Adrenal gland (tissue), 9 donors: ENCODE measurements at regions not wholly inside any gene's neighbourhood (a gene's known extent, or its start where the extent isn't known, plus 50 kb on each side); places are given as distances from the start of the nearest gene placed in this dataset.

Experiments
- DNase-seq, 7 donors: peaks; one replicate each; pipeline ENCODE4 v3.0.0-alpha.2; 2019 to 2020
- H3K27ac ChIP-seq, 5 donors: fragments of 200-600 bp; sonication (generic) in 4 of 5; 1 replicate in 3 of 5; 2 replicates in 2 of 5; pipeline versions ENCODE4 v1.5.1 to v1.8.0; 2016 to 2020; ENCODE audit warnings: mild to moderate bottlenecking in 1 of 5
- H3K27me3 ChIP-seq: fragments of 200-600 bp; 2 replicates; pipeline ENCODE4 v1.8.0; 2021
- H3K36me3 ChIP-seq, 2 donors: fragments of 200-600 bp; replicated peaks in 1 of 2; 1 replicate in 1 of 2; 2 replicates in 1 of 2; pipeline versions ENCODE4 v1.5.1 to v1.8.0; 2018 to 2022
- H3K4me1 ChIP-seq, 2 donors: fragments of 200-600 bp; replicated peaks in 1 of 2; 1 replicate in 1 of 2; 2 replicates in 1 of 2; pipeline versions ENCODE4 v1.5.1 to v1.8.0; 2018 to 2021
- H3K4me3 ChIP-seq, 4 donors: fragments of 200-600 bp; sonication (generic) in 3 of 4; one replicate each; pipeline ENCODE4 v1.5.1; 2016 to 2018
- H3K9me3 ChIP-seq, 3 donors: fragments of 200-600 bp; sonication (generic) in 1 of 3; replicated peaks in 1 of 3; 1 replicate in 2 of 3; 2 replicates in 1 of 3; pipeline versions ENCODE4 v1.5.1 to v1.8.0; 2016 to 2021
- POLR2A ChIP-seq, 2 donors: fragments of 450-650 bp; IDR thresholded peaks; one replicate each; pipeline ENCODE4 v1.6.1; 2017; ENCODE audit warnings: antibody characterized with exemption in 2 of 2, mild to moderate bottlenecking in 2 of 2, moderate library complexity in 1 of 2
- WGBS, 4 donors: extraction: QIAGEN DNeasy Blood & Tissue Kit in 2 of 4; methylation state at CpG; one replicate each; pipeline versions ENCODE4 v1.1.5 to v1.1.7; 2013 to 2017; 5-methylcytosine and 5-hydroxymethylcytosine counted together
- intact Hi-C, 2 donors: fragments of 100-400 bp; cut with DNase I; formaldehyde crosslinking; loops; one replicate each; pipeline versions ENCODE4 v1.14.1 to v1.15.0; 2022 to 2023
- TF ChIP-seq, protein P1 (sequence below), 6 experiments: fragments of 450-650 bp in 4 of 6; fragments of 200-600 bp in 2 of 6; sonication (generic) in 1 of 6; IDR thresholded peaks; 1 replicate in 5 of 6; 2 replicates in 1 of 6; pipeline versions ENCODE4 v1.5.1 to v1.8.0; 2016 to 2021; ENCODE audit warnings: antibody characterized with exemption in 6 of 6, mild to moderate bottlenecking in 2 of 6, moderate library complexity in 1 of 6
- donor health status: healthy with polysubstance abuse.
- donor health status: Bipolar disorder and iron deficiency.
- donor health status: DM: yes; HTN: yes; CAD: no.
- donor health status: DM: no; HTN: no; CAD: no.
- donor health status: DM: no; HTN: no; CAD: no.

DNA sequence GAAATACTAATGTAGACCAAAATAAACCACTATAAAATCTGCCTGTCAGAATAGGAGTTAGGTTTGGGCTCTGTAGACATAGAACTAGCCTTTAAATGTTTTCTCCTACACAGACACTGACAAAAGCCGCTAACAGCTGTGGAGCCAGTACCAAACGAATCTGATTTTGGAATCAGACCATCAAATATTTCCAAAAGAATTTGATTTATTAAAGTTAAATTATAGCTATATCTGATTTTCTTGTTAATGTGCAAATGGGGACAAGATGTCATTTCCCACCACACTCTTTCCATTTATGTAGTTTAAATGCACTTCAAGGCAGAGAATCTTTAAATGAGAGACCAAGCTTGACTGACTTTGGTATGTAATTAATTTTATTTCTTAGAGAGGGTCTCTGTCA lies 343.4 kb upstream of the FIGN start:
- no peaks in the 10 kb centered on the region for H3K27me3 ChIP-seq
- intact Hi-C loops = no loop called here
- 50 to 66% (median 60%) methylated on average over 2 of the region's 2 CpGs for WGBS, 4 donors
- TF ChIP-seq POLR2A (IDR thresholded peaks at IDR 0.05) = no peak
- TF ChIP-seq, protein P1, sequence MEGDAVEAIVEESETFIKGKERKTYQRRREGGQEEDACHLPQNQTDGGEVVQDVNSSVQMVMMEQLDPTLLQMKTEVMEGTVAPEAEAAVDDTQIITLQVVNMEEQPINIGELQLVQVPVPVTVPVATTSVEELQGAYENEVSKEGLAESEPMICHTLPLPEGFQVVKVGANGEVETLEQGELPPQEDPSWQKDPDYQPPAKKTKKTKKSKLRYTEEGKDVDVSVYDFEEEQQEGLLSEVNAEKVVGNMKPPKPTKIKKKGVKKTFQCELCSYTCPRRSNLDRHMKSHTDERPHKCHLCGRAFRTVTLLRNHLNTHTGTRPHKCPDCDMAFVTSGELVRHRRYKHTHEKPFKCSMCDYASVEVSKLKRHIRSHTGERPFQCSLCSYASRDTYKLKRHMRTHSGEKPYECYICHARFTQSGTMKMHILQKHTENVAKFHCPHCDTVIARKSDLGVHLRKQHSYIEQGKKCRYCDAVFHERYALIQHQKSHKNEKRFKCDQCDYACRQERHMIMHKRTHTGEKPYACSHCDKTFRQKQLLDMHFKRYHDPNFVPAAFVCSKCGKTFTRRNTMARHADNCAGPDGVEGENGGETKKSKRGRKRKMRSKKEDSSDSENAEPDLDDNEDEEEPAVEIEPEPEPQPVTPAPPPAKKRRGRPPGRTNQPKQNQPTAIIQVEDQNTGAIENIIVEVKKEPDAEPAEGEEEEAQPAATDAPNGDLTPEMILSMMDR (IDR thresholded peaks at IDR 0.05) = no peak
- H3K9me3 ChIP-seq = no peaks in the 10 kb centered on the region
- no peaks in the 10 kb centered on the region for H3K4me1 ChIP-seq
- H3K27ac ChIP-seq = no peak overlapping the region
- H3K4me3 ChIP-seq = no peak overlapping the region
- DNase-seq = no peak
- H3K36me3 ChIP-seq = no peaks in the 10 kb centered on the region

DNA sequence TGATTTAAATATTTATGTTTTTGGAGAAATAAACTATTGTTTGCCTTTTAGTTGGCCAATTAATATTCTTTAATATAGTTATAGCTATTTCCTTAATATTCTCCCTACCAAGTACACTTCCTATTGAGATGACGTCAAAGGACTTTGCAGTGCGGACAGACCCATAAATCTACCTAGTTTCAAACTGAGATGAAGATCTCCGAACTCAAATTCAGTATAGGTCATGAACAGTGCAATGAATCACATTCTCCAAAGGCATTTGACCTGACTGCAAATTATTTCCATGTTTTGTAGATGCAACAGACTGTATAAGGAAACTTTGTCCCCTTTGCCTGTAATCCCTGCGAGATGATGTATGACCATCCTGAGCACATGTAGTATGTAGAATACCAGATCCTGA lies 342.6 kb upstream of the FIGN start:
- H3K27me3 ChIP-seq = no peaks in the 10 kb centered on the region
- DNase-seq = no peak
- H3K9me3 ChIP-seq = no peaks in the 10 kb centered on the region
- H3K4me3 ChIP-seq = no peak overlapping the region
- 43 to 50% (median 46%) methylated on average over 4 of the region's 4 CpGs for WGBS, 4 donors
- intact Hi-C loops = no loop called here
- H3K27ac ChIP-seq = no peak overlapping the region
- H3K4me1 ChIP-seq = no peaks in the 10 kb centered on the region
- TF ChIP-seq, protein P1 (IDR thresholded peaks at IDR 0.05) = no peak
- no peak for TF ChIP-seq POLR2A (IDR thresholded peaks at IDR 0.05)
- no peaks in the 10 kb centered on the region for H3K36me3 ChIP-seq

DNA sequence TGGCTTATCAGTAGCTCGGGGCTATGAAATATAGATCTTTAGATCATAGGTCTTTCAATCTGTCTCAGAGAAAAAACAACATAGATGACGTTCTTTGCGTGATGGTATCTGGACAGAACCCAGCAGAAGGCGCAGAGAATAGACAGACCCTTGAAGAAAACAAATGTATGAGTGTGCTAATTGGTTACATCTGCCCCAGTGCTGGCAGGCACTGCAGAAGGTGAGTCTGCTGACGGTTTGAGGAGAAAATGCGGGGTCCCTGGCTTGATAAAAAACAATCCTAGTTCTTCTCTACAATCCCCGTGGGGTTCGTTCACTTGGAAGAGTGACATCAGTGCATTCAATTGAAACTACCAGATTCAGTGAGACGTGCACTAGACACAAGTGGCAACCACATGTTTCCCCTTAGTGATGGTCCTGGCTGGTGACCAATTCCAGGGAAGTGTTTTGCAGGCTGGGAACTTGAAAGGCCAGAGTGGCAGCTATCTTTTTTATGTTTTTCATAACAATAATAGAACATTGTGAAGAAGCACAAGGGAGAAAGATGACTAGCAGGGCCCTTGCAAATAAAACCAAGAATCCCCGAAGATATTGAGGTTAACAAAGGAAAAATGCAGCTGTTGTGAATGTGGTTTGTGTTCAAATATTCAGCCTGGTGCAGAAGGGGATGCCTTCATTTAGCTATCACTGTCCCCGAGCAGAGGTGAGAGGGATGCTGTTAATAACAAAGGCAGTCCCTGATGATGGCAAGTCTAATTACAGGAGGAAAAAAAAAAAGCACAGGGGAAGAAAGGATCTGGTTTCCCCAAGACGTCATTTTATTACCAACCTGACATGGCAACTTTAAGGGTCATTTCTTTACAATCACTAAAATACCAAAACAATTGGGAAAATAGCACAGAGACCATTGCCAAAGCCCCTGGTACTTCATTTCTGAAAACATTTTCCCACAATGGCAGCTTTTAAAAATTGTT lies 337.6 kb upstream of the FIGN start:
- 43 to 48% (median 45%) methylated on average over 12 of the region's 12 CpGs for WGBS, 4 donors
- H3K36me3 ChIP-seq = no peaks in the 10 kb centered on the region
- no peak overlapping the region for H3K27ac ChIP-seq
- no peaks in the 10 kb centered on the region for H3K9me3 ChIP-seq
- intact Hi-C loops = no loop called here
- no peak for DNase-seq
- H3K4me3 ChIP-seq = no peak overlapping the region
- TF ChIP-seq, protein P1 (IDR thresholded peaks at IDR 0.05) = no peak
- no peak for TF ChIP-seq POLR2A (IDR thresholded peaks at IDR 0.05)
- H3K4me1 ChIP-seq = no peaks in the 10 kb centered on the region
- H3K27me3 ChIP-seq = no peaks in the 10 kb centered on the region

DNA sequence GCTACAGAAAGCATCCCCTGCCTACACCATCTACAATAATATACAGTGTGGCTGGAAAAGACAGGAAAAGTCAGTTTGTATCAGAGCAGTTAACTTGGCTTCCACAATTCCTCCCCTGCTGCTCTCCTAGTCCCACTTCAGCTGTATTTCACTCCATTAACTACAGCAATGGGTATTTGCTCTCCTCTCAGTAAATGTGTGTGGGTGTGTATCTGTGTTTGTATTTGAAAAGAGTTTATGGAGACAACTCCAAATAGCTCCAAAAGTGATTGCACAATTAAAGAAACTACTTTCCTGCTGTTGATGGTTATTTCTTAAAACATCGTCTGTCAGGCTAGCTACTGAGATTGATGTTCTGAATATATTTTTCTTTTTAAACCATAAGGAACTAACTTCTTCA lies 333.7 kb upstream of the FIGN start:
- intact Hi-C loops = no loop called here
- Histone ChIP-seq H3K4me1 (no peaks in the 10 kb centered on the region), H3K4me3 (no peak overlapping the region), H3K27ac (no peak overlapping the region), H3K36me3 (no peaks in the 10 kb centered on the region), H3K9me3 (no peaks in the 10 kb centered on the region), H3K27me3 (no peaks in the 10 kb centered on the region)
- DNase-seq = no peak
- 57 to 75% (median 65%) methylated on average over 1 of the region's 1 CpG for WGBS, 4 donors
- no peak for TF ChIP-seq POLR2A (IDR thresholded peaks at IDR 0.05)

DNA sequence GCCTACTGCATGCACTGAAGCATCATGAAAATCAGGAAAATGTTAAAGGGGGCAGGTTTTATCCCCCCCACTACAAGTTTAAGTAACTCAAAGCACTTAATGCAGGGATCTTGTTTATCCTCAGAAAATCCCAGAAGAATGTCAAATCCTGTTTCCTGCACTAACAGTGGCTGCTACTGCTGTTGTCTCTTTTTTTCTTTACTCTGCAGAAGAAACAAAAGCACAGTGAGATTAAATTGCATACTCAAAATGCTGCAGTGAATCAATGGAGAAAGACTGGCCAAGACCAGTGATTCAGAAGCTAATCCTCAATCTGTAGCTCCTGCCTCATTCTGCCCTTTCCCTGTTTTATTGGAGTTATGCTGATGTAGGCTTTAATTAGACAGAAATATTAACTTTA lies 332.3 kb upstream of the FIGN start:
- Histone ChIP-seq H3K9me3 (no peaks in the 10 kb centered on the region), H3K4me3 (no peak overlapping the region), H3K27ac (no peak overlapping the region), H3K36me3 (no peaks in the 10 kb centered on the region), H3K4me1 (no peaks in the 10 kb centered on the region), H3K27me3 (no peaks in the 10 kb centered on the region)
- TF ChIP-seq, protein P1 (IDR thresholded peaks at IDR 0.05) = no peak
- no peak for TF ChIP-seq POLR2A (IDR thresholded peaks at IDR 0.05)
- intact Hi-C loops = no loop called here
- no peak for DNase-seq
